Ovary (tissue), 7 donors: ENCODE measurements at regions not wholly inside any gene's neighbourhood (a gene's known extent, or its start where the extent isn't known, plus 50 kb on each side); places are given as distances from the start of the nearest gene placed in this dataset.
"Not testable (repeated sequence)": the region's sequence is repeated elsewhere in the genome, so short reads cannot be mapped to it uniquely, and the experiment has no call there.

ENCODE experiments used
- DNase-seq, 5 donors: peaks; one replicate each; pipeline ENCODE4 v3.0.0-alpha.2; 2019 to 2020
- H3K27ac ChIP-seq, 2 donors: fragments of 200-600 bp; one replicate each; pipeline versions ENCODE4 v1.5.1 to v1.8.0; 2019 to 2022
- H3K27me3 ChIP-seq: fragments of 200-600 bp; one replicate; pipeline ENCODE4 v1.8.0; 2022
- H3K36me3 ChIP-seq: fragments of 200-600 bp; sonication (generic); one replicate; pipeline ENCODE4 v1.5.1; 2019
- H3K4me1 ChIP-seq: one replicate; pipeline ENCODE4 v1.8.1; 2013; ENCODE audit warnings: mild to moderate bottlenecking, moderate library complexity; ENCODE audit not compliant: insufficient read depth
- H3K4me3 ChIP-seq: fragments of 200-600 bp; sonication (generic); one replicate; pipeline ENCODE4 v1.5.1; 2017
- H3K9me3 ChIP-seq, 2 donors: fragments of 200-600 bp in 1 of 2; sonication (generic) in 1 of 2; one replicate each; pipeline versions ENCODE4 v1.5.1 to v1.8.1; 2013 to 2019; ENCODE audit warnings: mild to moderate bottlenecking in 1 of 2, moderate library complexity in 1 of 2
- CTCF ChIP-seq, 3 donors: fragments of 450-650 bp in 2 of 3; fragments of 200-600 bp in 1 of 3; IDR thresholded peaks; one replicate each; pipeline versions ENCODE4 v1.5.1 to v1.8.0; 2016 to 2022; ENCODE audit warnings: antibody characterized with exemption in 3 of 3, mild to moderate bottlenecking in 1 of 3
- EP300 ChIP-seq: sonication (generic); formaldehyde crosslinking; IDR thresholded peaks from one replicate; pipeline ENCODE4 v1.6.1; 2017; ENCODE audit warnings: antibody characterized with exemption
- POLR2A ChIP-seq: fragments of 450-650 bp; IDR thresholded peaks from one replicate; pipeline ENCODE4 v1.6.1; 2017; ENCODE audit warnings: antibody characterized with exemption, mild to moderate bottlenecking, moderate library complexity
- WGBS, 3 donors: extraction: QIAGEN DNeasy Blood & Tissue Kit in 1 of 3; methylation state at CpG; one replicate each; pipeline versions ENCODE4 v1.1.5 to v1.1.7; 2013 to 2017; 5-methylcytosine and 5-hydroxymethylcytosine counted together
- intact Hi-C, 4 donors: fragments of 100-400 bp; cut with DNase I; formaldehyde crosslinking; loops; one replicate each; pipeline versions ENCODE4 v1.11.0 to v1.15.1; 2022 to 2023
- donor health status: DM: no; HTN: no; CAD: no; lungs with moderate emphysema.
- donor health status: DM: no; HTN: no; CAD: no.
- donor health status: Bipolar disorder and iron deficiency.
- donor health status: DM: no; HTN: no; CAD: no.
- donor health status: DM: yes; HTN: yes; CAD: no.

GRCh38 chr4:170938588-170938987, 848.8 kb upstream of the AADAT start:
- 40 to 80% (median 73%) methylated on average over 1 of the region's 1 CpG for WGBS, 3 donors
- no peak overlapping the region for H3K4me3 ChIP-seq
- no peaks in the 10 kb centered on the region for H3K27me3 ChIP-seq
- no peak for TF ChIP-seq POLR2A
- no peaks in the 10 kb centered on the region for H3K9me3 ChIP-seq
- no peak for DNase-seq
- intact Hi-C loops, result no loop called here
- no peak overlapping the region for H3K27ac ChIP-seq
- no peaks in the 10 kb centered on the region for H3K4me1 ChIP-seq
- H3K36me3 ChIP-seq, result no peaks in the 10 kb centered on the region

GRCh38 chr4:170931321-170931720, 841.6 kb upstream of the AADAT start:
- Histone ChIP-seq H3K9me3 (no peaks in the 10 kb centered on the region), H3K36me3 (no peaks in the 10 kb centered on the region), H3K27ac (no peak overlapping the region), H3K4me3 (no peak overlapping the region), H3K4me1 (no peaks in the 10 kb centered on the region), H3K27me3 (no peaks in the 10 kb centered on the region)
- no peak for DNase-seq
- 53 to 56% (median 55%) methylated on average over 2 of the region's 2 CpGs for WGBS, 3 donors
- intact Hi-C loops, result no loop called here
- no peak for TF ChIP-seq CTCF (IDR thresholded peaks at IDR 0.05)
- no peak for TF ChIP-seq EP300
- TF ChIP-seq POLR2A, result no peak

- Histone ChIP-seq H3K4me3 (no peak overlapping the region), H3K27ac (no peak overlapping the region), H3K9me3 (no peaks in the 10 kb centered on the region), H3K36me3 (no peaks in the 10 kb centered on the region), H3K27me3 (no peaks in the 10 kb centered on the region), H3K4me1 (no peaks in the 10 kb centered on the region)
- no peak for DNase-seq
- no peak for TF ChIP-seq CTCF (IDR thresholded peaks at IDR 0.05)
- no peak for TF ChIP-seq POLR2A
- TF ChIP-seq EP300, result no peak
- intact Hi-C loops, result no loop called here
Observed at GRCh38 chr4:170888660-170889059, 798.9 kb upstream of the AADAT start.

- Histone ChIP-seq H3K9me3 (no peaks in the 10 kb centered on the region), H3K4me3 (no peak overlapping the region), H3K4me1 (no peaks in the 10 kb centered on the region), H3K27me3 (no peaks in the 10 kb centered on the region), H3K36me3 (no peaks in the 10 kb centered on the region), H3K27ac (no peak overlapping the region)
- WGBS, 3 donors, result 6 to 32% (median 13%) methylated on average over 3 of the region's 3 CpGs
- TF ChIP-seq EP300 (no peak), POLR2A (no peak), CTCF (IDR thresholded peaks at IDR 0.05) (no peak)
- intact Hi-C loops, result no loop called here
- DNase-seq, result no peak
Observed at GRCh38 chr4:170887396-170887795, 797.6 kb upstream of the AADAT start.

GRCh38 chr4:170884969-170885570, 795.3 kb upstream of the AADAT start:
- Histone ChIP-seq H3K4me3 (no peak overlapping the region), H3K27ac (no peak overlapping the region), H3K27me3 (no peaks in the 10 kb centered on the region), H3K9me3 (no peaks in the 10 kb centered on the region), H3K4me1 (no peaks in the 10 kb centered on the region), H3K36me3 (no peaks in the 10 kb centered on the region)
- intact Hi-C loops, result no loop called here
- no peak for DNase-seq
- TF ChIP-seq CTCF (IDR thresholded peaks at IDR 0.05), result no peak
- no peak for TF ChIP-seq POLR2A
- no peak for TF ChIP-seq EP300
- 88 to 97% (median 90%) methylated on average over 1 of the region's 1 CpG for WGBS, 3 donors

GRCh38 chr4:170881646-170882045, 791.9 kb upstream of the AADAT start:
- intact Hi-C loops, H3K36me3 ChIP-seq, H3K27me3 ChIP-seq, H3K4me1 ChIP-seq, DNase-seq, H3K9me3 ChIP-seq, H3K4me3 ChIP-seq, H3K27ac ChIP-seq: not testable (repeated sequence)
